Activated CD8-positive, alpha-beta T cell treated with anti-CD3 and anti-CD28 coated beads for 36 hours (primary cell): ENCODE measurements at regions not wholly inside any gene's neighbourhood (a gene's known extent, or its start where the extent isn't known, plus 50 kb on each side); places are given as distances from the start of the nearest gene placed in this dataset.

ENCODE experiments used
- ATAC-seq: fragments of 200-7000 bp; cut with Tn5 transposase; one replicate; pipeline ENCODE4 v1.10.0; 2021; ENCODE audit warnings: mild to moderate bottlenecking, moderate library complexity
- CTCF ChIA-PET: fragments of 350-600 bp; sonication (Branson Sonifier 250); formaldehyde crosslinking; loops from one replicate; lab custom pipeline; 2021; ENCODE audit warnings: antibody characterized with exemption; lab: Charles Lee
- POLR2A ChIA-PET: fragments of 350-600 bp; sonication (Branson Sonifier 250); formaldehyde crosslinking; loops from one replicate; lab custom pipeline; 2021; ENCODE audit warnings: antibody characterized with exemption; lab: Charles Lee
- DNase-seq: peaks from one replicate; pipeline ENCODE4 v3.0.0-alpha.2; 2020
- H3K27ac Mint-ChIP-seq: one replicate; pipeline ENCODE4 v1.8.0; 2021; ENCODE audit warnings: mild to moderate bottlenecking, mixed read lengths
- H3K27me3 Mint-ChIP-seq: one replicate; pipeline ENCODE4 v1.8.0; 2021; ENCODE audit warnings: mixed read lengths
- H3K36me3 Mint-ChIP-seq: one replicate; pipeline ENCODE4 v1.8.0; 2021; ENCODE audit warnings: low read depth, mixed read lengths
- H3K4me1 Mint-ChIP-seq: one replicate; pipeline ENCODE4 v1.8.0; 2021; ENCODE audit warnings: low read depth, mixed read lengths
- H3K4me3 Mint-ChIP-seq: one replicate; pipeline ENCODE4 v1.8.0; 2021; ENCODE audit warnings: mild to moderate bottlenecking, moderate library complexity, mixed read lengths
- H3K9me3 Mint-ChIP-seq: one replicate; pipeline ENCODE4 v1.8.0; 2021; ENCODE audit warnings: mixed read lengths
- intact Hi-C: fragments of 100-400 bp; cut with micrococcal nuclease; formaldehyde crosslinking; loops from one replicate; pipeline ENCODE4 v1.10.0; 2022
- TF ChIP-seq, protein P1 (sequence below): fragments of 200-600 bp; IDR thresholded peaks from one replicate; pipeline ENCODE4 v1.8.0; 2022; ENCODE audit warnings: antibody characterized with exemption, mild to moderate bottlenecking

DNA sequence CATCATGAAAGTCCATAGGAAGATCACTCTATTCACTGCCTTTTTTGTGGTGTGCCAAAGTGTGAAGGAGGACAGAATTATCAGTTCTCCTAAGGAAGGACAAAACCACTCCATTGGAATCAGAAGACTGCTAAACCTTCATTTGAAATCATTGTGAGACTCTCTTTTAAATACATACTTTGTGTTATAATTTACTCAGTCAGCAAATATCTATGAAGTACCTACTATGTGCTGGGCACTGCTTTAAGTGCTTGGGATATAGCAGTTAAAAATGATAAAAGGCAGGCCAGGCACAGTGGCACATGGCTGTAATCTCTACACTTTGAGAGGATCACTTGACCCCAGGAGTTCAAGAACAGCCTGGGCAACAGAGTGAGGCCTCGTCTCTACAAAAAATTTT is 692.3 kb downstream of the DSC3 start:
- no peaks in the 10 kb centered on the region for H3K27me3 Mint-ChIP-seq
- intact Hi-C loops: no loop called here
- H3K36me3 Mint-ChIP-seq: no peaks in the 10 kb centered on the region
- H3K4me3 Mint-ChIP-seq: no peak overlapping the region
- ATAC-seq: no peak
- POLR2A ChIA-PET: no interaction called here
- CTCF ChIA-PET: no interaction called here
- H3K4me1 Mint-ChIP-seq: no peaks in the 10 kb centered on the region
- peaks cover 9% of the 10 kb centered on the region for H3K9me3 Mint-ChIP-seq
- no peak overlapping the region for H3K27ac Mint-ChIP-seq
- DNase-seq: no peak
- TF ChIP-seq, protein P1, sequence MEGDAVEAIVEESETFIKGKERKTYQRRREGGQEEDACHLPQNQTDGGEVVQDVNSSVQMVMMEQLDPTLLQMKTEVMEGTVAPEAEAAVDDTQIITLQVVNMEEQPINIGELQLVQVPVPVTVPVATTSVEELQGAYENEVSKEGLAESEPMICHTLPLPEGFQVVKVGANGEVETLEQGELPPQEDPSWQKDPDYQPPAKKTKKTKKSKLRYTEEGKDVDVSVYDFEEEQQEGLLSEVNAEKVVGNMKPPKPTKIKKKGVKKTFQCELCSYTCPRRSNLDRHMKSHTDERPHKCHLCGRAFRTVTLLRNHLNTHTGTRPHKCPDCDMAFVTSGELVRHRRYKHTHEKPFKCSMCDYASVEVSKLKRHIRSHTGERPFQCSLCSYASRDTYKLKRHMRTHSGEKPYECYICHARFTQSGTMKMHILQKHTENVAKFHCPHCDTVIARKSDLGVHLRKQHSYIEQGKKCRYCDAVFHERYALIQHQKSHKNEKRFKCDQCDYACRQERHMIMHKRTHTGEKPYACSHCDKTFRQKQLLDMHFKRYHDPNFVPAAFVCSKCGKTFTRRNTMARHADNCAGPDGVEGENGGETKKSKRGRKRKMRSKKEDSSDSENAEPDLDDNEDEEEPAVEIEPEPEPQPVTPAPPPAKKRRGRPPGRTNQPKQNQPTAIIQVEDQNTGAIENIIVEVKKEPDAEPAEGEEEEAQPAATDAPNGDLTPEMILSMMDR: no peak

DNA sequence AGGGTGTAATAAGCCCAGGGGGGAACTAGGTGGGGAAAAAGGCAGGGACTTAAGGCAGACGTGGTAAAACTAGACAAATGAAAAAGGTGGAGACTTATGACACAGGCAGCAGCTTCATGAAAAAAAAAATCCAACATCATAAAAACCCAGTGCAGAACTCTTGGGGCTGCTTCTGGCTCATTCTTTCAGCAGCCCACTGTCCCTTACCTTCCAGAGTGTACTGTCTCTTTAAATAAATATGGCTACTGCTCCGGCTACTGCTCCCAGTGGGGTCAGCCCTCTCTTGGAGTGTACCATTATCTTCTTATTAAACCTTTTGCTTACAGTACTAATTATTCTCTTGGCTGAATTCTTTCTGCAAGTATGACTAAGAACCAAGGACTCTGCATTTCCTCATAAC is 699.5 kb downstream of the DSC3 start:
- ChIA-PET CTCF (no interaction called here), POLR2A (no interaction called here)
- Mint-ChIP-seq H3K36me3 (no peaks in the 10 kb centered on the region), H3K27me3 (no peaks in the 10 kb centered on the region), H3K4me3 (no peak overlapping the region), H3K9me3 (peaks cover 5% of the 10 kb centered on the region), H3K4me1 (no peaks in the 10 kb centered on the region), H3K27ac (no peak overlapping the region)
- TF ChIP-seq, protein P1: no peak
- ATAC-seq (no peak), DNase-seq (no peak)
- intact Hi-C loops: no loop called here

DNA sequence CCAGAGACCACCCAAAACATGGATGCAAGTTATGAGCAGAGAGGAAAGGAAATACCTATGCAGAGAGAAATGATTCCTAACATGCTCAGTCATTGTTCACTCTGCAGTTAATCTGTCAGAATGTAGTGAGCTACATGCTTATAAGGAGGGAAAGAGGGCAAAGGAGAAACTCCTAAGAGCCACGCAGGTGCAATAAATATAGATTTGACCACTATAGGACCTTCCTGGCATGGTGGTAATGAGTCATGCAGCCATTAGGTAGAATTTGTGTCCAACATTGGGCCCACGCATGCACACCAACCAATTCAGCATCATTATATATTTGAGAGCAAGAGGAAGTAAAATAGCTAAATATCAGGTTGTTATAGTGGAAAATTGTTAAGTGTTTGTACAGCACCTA is 699.9 kb downstream of the DSC3 start:
- Mint-ChIP-seq H3K9me3 (peaks cover 3% of the 10 kb centered on the region), H3K27me3 (no peaks in the 10 kb centered on the region), H3K36me3 (no peaks in the 10 kb centered on the region), H3K4me3 (no peak overlapping the region), H3K4me1 (no peaks in the 10 kb centered on the region), H3K27ac (no peak overlapping the region)
- ATAC-seq (no peak), DNase-seq (no peak)
- intact Hi-C loops: no loop called here
- CTCF ChIA-PET: no interaction called here
- POLR2A ChIA-PET: no interaction called here
- TF ChIP-seq, protein P1: no peak

DNA sequence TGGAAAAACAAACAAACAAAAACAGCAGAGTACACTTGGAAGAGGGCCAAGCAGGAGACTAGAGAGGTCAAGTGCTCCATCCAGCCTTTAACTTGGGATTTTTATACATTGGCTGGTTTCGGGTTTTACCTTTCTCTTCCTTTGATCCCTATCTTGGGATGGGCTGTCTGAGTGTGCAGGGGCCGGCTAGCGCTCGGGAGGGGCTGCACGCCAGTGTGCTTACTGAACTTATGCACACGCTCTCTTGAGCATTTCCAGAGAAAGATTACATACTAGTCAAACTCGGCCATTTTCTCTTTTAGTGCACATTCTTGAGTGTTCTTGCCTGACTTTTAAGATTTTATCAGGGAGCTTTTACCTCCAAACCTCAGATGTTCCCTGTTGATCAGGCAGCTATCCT is 707.8 kb downstream of the DSC3 start:
- intact Hi-C loops: loop anchor here (10.0 kb wide), 1 partner anchor 60 kb away; no protein-coding TSS in a partner anchor
- Mint-ChIP-seq H3K27ac (no peak overlapping the region), H3K4me1 (no peaks in the 10 kb centered on the region), H3K9me3 (peaks cover 7% of the 10 kb centered on the region), H3K36me3 (no peaks in the 10 kb centered on the region), H3K27me3 (no peaks in the 10 kb centered on the region), H3K4me3 (no peak overlapping the region)
- TF ChIP-seq, protein P1: no peak
- DNase-seq (no peak), ATAC-seq (no peak)
- ChIA-PET CTCF (no interaction called here), POLR2A (no interaction called here)

DNA sequence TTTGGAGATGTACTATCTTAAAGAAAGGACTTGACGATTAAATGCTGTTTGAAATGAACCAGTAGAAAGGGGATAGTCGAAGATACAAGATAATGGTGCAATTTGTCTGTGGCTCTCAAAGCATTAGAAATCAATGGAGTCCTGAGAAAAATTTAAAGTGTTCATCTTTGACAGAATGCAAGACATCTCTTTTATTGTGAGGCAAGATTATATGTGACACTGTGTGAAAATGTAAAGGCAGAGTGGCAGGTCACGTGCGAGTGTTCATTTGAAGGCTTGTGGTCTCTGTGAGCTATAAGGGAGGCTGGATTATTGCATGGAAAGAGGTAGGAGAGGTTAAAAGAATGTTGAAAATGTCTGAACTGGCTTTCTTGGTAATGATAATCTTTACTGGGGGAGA is 709.2 kb downstream of the DSC3 start:
- TF ChIP-seq, protein P1: no peak
- ChIA-PET POLR2A (interaction anchor here (0.6 kb wide), 1 partner anchor 526 kb away, joined by 3 read pairs; no protein-coding TSS in a partner anchor), CTCF (no interaction called here)
- no peaks in the 10 kb centered on the region for H3K27me3 Mint-ChIP-seq
- H3K4me1 Mint-ChIP-seq: no peaks in the 10 kb centered on the region
- DNase-seq (no peak), ATAC-seq (no peak)
- no peaks in the 10 kb centered on the region for H3K36me3 Mint-ChIP-seq
- H3K9me3 Mint-ChIP-seq: peaks cover 7% of the 10 kb centered on the region
- intact Hi-C loops: loop anchor here (10.0 kb wide), 1 partner anchor 59 kb away; no protein-coding TSS in a partner anchor
- H3K27ac Mint-ChIP-seq: no peak overlapping the region
- no peak overlapping the region for H3K4me3 Mint-ChIP-seq
